A549 (cell line): ENCODE measurements at regions not wholly inside any gene's neighbourhood (a gene's known extent, or its start where the extent isn't known, plus 50 kb on each side); places are given as distances from the start of the nearest gene placed in this dataset.

Source experiments
- ATAC-seq, 2 experiments: fragments of 200-7000 bp in 1 of 2; fragments of >200 bp in 1 of 2; cut with Nextera tagmentation in 1 of 2; cut with Tn5 transposase in 1 of 2; 3 replicates each; pipeline versions ENCODE4 v1.8.0 to v1.9.1; 2018 to 2020; ENCODE audit warnings: mild to moderate bottlenecking in 1 of 2, moderate library complexity in 1 of 2
- CTCF ChIA-PET: fragments of 300-600 bp; sonication (Branson Sonifier 250); formaldehyde crosslinking; extraction: SDS; loops from one replicate; lab custom pipeline; 2021; ENCODE audit warnings: antibody characterized with exemption, inconsistent platforms; lab: Yijun Ruan, JAX
- POLR2A ChIA-PET: fragments of 350-600 bp; formaldehyde crosslinking; extraction: SDS; loops from one replicate; lab custom pipeline; 2021; ENCODE audit warnings: antibody characterized with exemption, inconsistent platforms; lab: Yijun Ruan, JAX
- DNase-seq, 2 experiments: peaks; one replicate each; pipeline versions ENCODE4 v3.0.0 to v3.0.0-alpha.2; 2011 to 2016; ENCODE audit warnings: low read depth in 1 of 2, low spot score in 1 of 2
- FAIRE-seq: peaks from 2 replicates; lab custom pipeline; 2011; peaks lifted over from hg19 to GRCh38; lab: Jason Lieb, UNC
- H3K27ac ChIP-seq, 2 experiments: fragments of >200 bp; sonication (Bioruptor Twin); formaldehyde crosslinking; 3 replicates each; pipeline ENCODE4 v1.5.1; 2016 to 2017
- H3K4me1 ChIP-seq: fragments of >200 bp; sonication (Bioruptor Twin); formaldehyde crosslinking; 3 replicates; pipeline ENCODE4 v1.6.1; 2016
- H3K4me2 ChIP-seq: fragments of >200 bp; sonication (Bioruptor Twin); formaldehyde crosslinking; 3 replicates; pipeline ENCODE4 v1.6.1; 2016
- H3K4me3 ChIP-seq: fragments of >200 bp; sonication (Bioruptor Twin); formaldehyde crosslinking; 3 replicates; pipeline ENCODE4 v1.5.1; 2016
- H3K9me3 ChIP-seq: fragments of >200 bp; sonication (Bioruptor Twin); formaldehyde crosslinking; 3 replicates; pipeline ENCODE4 v1.6.1; 2016
- BHLHE40 ChIP-seq: IDR thresholded peaks from 2 replicates; pipeline ENCODE4 v1.6.1; 2012; ENCODE audit warnings: low read depth, low read length, inconsistent platforms
- CHD2 ChIP-seq: fragments of 150-350 bp; IDR thresholded peaks from 2 replicates; pipeline ENCODE4 v1.6.1; 2014; ENCODE audit warnings: low read length; ENCODE audit not compliant: partially characterized antibody
- FOSL2 ChIP-seq, 2 experiments: fragments of 450-650 bp in 1 of 2; fragments of >200 bp in 1 of 2; sonication (Bioruptor Twin) in 1 of 2; formaldehyde crosslinking; IDR thresholded peaks; 2 replicates each; pipeline versions ENCODE4 v1.5.0 to v1.6.1; 2016 to 2020; ENCODE audit warnings: mild to moderate bottlenecking in 1 of 2, moderate library complexity in 1 of 2
- HOXB13 ChIP-seq: fragments of 250-450 bp; sonication (Bioruptor Pico); IDR thresholded peaks from 2 replicates; pipeline ENCODE4 v1.5.0; 2020; ENCODE audit warnings: low read depth, mild to moderate bottlenecking, moderate library complexity
- MAFK ChIP-seq: fragments of 450-650 bp; IDR thresholded peaks from 2 replicates; pipeline ENCODE4 v1.6.1; 2014; ENCODE audit not compliant: partially characterized antibody
- MYC ChIP-seq: IDR thresholded peaks from 2 replicates; pipeline ENCODE4 v1.6.1; 2012; ENCODE audit warnings: mild to moderate bottlenecking, inconsistent platforms, low read length, improper control_type of control experiment, borderline replicate concordance
- PHF8 ChIP-seq: fragments of 200-600 bp; sonication (generic); IDR thresholded peaks from 2 replicates; pipeline ENCODE4 v1.6.1; 2016; ENCODE audit warnings: low read depth, mild to moderate bottlenecking, antibody characterized with exemption, moderate library complexity, borderline replicate concordance
- RARB ChIP-seq: fragments of 250-450 bp; sonication (Bioruptor Pico); IDR thresholded peaks from 2 replicates; pipeline ENCODE4 v1.8.0; 2021; ENCODE audit warnings: mild to moderate bottlenecking, moderate library complexity
- RFX5 ChIP-seq: fragments of 450-650 bp; IDR thresholded peaks from 2 replicates; pipeline ENCODE4 v1.7.1; 2014; ENCODE audit warnings: antibody characterized with exemption, mild to moderate bottlenecking, moderate library complexity
- RNF2 ChIP-seq: fragments of 200-600 bp; sonication (generic); IDR thresholded peaks from 2 replicates; pipeline ENCODE4 v1.6.1; 2016; ENCODE audit warnings: low read depth, mild to moderate bottlenecking, antibody characterized with exemption, moderate library complexity, borderline replicate concordance
- SREBF2 ChIP-seq: fragments of 450-650 bp; IDR thresholded peaks from 2 replicates; pipeline ENCODE4 v1.6.1; 2014; ENCODE audit warnings: mild to moderate bottlenecking, moderate library complexity
- TFCP2L1 ChIP-seq: fragments of 250-450 bp; sonication (Bioruptor Pico); IDR thresholded peaks from 2 replicates; pipeline ENCODE4 v1.5.0; 2021; ENCODE audit warnings: mild to moderate bottlenecking
- ZNF302 ChIP-seq: fragments of 250-450 bp; sonication (Bioruptor Pico); IDR thresholded peaks from 2 replicates; pipeline ENCODE4 v1.9.0; 2021; ENCODE audit warnings: inconsistent platforms, mild to moderate bottlenecking, moderate library complexity
- ZSCAN20 ChIP-seq: fragments of 250-450 bp; sonication (Bioruptor Pico); IDR thresholded peaks from 2 replicates; pipeline ENCODE4 v1.8.0; 2022; ENCODE audit warnings: mild to moderate bottlenecking, moderate library complexity
- WGBS: methylation state at CpG from one replicate; pipeline ENCODE4 v1.1.6; 2017; ENCODE audit errors: missing lambda C conversion rate; 5-methylcytosine and 5-hydroxymethylcytosine counted together
- TF ChIP-seq, protein P1 (sequence below): IDR thresholded peaks from 2 replicates; pipeline ENCODE4 v1.6.1; 2012; ENCODE audit warnings: low read depth, borderline replicate concordance
- TF ChIP-seq, protein P2 (sequence below): fragments of >200 bp; sonication (Bioruptor Twin); formaldehyde crosslinking; IDR thresholded peaks from 2 replicates; pipeline ENCODE4 v1.6.1; 2016
- TF ChIP-seq, protein P3 (sequence below): fragments of 450-650 bp; IDR thresholded peaks from 2 replicates; pipeline ENCODE4 v1.6.1; 2014; ENCODE audit warnings: antibody characterized with exemption
- TF ChIP-seq, protein P4 (sequence below): fragments of 250-450 bp; sonication (Bioruptor Pico); IDR thresholded peaks from 2 replicates; pipeline ENCODE4 v1.5.0; 2020; ENCODE audit warnings: low read depth, mild to moderate bottlenecking, moderate library complexity
- TF ChIP-seq, protein P5 (sequence below): fragments of 200-600 bp; sonication (generic); IDR thresholded peaks from 2 replicates; pipeline ENCODE4 v1.6.1; 2016; ENCODE audit warnings: antibody characterized with exemption, mild to moderate bottlenecking, moderate library complexity

DNA sequence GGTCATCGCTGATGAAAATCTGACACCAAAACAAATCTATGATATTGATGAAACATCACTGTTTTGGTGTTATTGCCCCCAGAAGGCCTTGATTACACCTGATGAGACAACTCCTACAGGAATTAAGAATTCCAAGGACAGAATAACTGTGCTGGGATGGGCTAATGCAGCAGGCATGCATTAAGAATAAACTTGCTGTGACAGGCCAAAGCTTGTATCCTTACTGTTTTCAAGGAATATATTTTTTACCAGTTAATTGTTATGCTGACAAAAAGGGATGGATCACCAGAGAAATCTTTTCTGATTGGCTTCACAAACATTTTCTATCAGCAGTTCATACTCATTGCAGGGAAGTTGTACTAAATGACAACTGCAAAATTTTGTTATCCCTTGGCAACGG lies 278.2 kb downstream of the IKZF2 start:
- DNase-seq (no peak), FAIRE-seq (no peak), ATAC-seq (no peak)
- POLR2A ChIA-PET = no interaction called here
- Histone ChIP-seq H3K9me3 (no peaks in the 10 kb centered on the region; the same call in 2 of the 3 replicates), H3K4me1 (no peaks in the 10 kb centered on the region), H3K4me3 (no peak overlapping the region), H3K4me2 (no peak overlapping the region), H3K27ac (no peak overlapping the region)
- CTCF ChIA-PET = no interaction called here
- 13% methylated on average over 2 of the region's 2 CpGs for WGBS
- no peak for TF ChIP-seq RARB (CRISPR knock-in tag)
- TF ChIP-seq SREBF2 = no peak
- TF ChIP-seq ZNF302 (CRISPR knock-in tag) = no peak
- TF ChIP-seq, protein P1, sequence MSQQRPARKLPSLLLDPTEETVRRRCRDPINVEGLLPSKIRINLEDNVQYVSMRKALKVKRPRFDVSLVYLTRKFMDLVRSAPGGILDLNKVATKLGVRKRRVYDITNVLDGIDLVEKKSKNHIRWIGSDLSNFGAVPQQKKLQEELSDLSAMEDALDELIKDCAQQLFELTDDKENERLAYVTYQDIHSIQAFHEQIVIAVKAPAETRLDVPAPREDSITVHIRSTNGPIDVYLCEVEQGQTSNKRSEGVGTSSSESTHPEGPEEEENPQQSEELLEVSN = no peak
- TF ChIP-seq HOXB13 (CRISPR knock-in tag) = no peak
- no peak for TF ChIP-seq RNF2
- TF ChIP-seq PHF8 = no peak
- no peak for TF ChIP-seq ZSCAN20 (CRISPR knock-in tag)
- TF ChIP-seq, protein P2, sequence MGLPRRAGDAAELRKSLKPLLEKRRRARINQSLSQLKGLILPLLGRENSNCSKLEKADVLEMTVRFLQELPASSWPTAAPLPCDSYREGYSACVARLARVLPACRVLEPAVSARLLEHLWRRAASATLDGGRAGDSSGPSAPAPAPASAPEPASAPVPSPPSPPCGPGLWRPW = no peak
- no peak for TF ChIP-seq TFCP2L1 (CRISPR knock-in tag)
- TF ChIP-seq MYC = no peak
- no peak for TF ChIP-seq BHLHE40
- TF ChIP-seq, protein P3, sequence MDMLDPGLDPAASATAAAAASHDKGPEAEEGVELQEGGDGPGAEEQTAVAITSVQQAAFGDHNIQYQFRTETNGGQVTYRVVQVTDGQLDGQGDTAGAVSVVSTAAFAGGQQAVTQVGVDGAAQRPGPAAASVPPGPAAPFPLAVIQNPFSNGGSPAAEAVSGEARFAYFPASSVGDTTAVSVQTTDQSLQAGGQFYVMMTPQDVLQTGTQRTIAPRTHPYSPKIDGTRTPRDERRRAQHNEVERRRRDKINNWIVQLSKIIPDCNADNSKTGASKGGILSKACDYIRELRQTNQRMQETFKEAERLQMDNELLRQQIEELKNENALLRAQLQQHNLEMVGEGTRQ = no peak
- TF ChIP-seq, protein P4, sequence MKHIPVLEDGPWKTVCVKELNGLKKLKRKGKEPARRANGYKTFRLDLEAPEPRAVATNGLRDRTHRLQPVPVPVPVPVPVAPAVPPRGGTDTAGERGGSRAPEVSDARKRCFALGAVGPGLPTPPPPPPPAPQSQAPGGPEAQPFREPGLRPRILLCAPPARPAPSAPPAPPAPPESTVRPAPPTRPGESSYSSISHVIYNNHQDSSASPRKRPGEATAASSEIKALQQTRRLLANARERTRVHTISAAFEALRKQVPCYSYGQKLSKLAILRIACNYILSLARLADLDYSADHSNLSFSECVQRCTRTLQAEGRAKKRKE (CRISPR knock-in tag) = no peak
- TF ChIP-seq, protein P5, sequence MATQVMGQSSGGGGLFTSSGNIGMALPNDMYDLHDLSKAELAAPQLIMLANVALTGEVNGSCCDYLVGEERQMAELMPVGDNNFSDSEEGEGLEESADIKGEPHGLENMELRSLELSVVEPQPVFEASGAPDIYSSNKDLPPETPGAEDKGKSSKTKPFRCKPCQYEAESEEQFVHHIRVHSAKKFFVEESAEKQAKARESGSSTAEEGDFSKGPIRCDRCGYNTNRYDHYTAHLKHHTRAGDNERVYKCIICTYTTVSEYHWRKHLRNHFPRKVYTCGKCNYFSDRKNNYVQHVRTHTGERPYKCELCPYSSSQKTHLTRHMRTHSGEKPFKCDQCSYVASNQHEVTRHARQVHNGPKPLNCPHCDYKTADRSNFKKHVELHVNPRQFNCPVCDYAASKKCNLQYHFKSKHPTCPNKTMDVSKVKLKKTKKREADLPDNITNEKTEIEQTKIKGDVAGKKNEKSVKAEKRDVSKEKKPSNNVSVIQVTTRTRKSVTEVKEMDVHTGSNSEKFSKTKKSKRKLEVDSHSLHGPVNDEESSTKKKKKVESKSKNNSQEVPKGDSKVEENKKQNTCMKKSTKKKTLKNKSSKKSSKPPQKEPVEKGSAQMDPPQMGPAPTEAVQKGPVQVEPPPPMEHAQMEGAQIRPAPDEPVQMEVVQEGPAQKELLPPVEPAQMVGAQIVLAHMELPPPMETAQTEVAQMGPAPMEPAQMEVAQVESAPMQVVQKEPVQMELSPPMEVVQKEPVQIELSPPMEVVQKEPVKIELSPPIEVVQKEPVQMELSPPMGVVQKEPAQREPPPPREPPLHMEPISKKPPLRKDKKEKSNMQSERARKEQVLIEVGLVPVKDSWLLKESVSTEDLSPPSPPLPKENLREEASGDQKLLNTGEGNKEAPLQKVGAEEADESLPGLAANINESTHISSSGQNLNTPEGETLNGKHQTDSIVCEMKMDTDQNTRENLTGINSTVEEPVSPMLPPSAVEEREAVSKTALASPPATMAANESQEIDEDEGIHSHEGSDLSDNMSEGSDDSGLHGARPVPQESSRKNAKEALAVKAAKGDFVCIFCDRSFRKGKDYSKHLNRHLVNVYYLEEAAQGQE = no peak
- TF ChIP-seq RFX5 = no peak
- no peak for TF ChIP-seq FOSL2 (IDR thresholded peaks at IDR 0.05)
- TF ChIP-seq FOSL2 (CRISPR knock-in tag; IDR thresholded peaks at IDR 0.05) = no peak

DNA sequence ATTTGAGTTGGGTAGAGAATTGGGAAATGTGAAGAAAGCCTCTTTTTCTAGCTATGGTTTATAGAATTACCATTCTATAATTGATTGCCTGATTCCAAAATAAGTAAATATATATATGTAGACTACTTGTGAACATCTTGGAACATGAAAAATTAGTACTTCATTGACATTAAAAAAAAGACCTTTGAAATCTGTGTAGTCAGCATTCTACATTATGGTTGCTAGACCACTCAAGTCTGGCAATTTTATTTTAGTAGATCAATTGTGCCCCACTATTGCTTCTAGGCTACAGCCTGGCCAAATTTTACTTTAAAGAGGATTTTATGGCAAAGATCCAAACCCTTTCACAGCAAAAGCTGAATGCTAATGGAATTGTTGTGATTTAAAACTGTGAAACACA lies 279.8 kb downstream of the IKZF2 start:
- no peak for ATAC-seq
- POLR2A ChIA-PET = no interaction called here
- no peaks in the 10 kb centered on the region; the same call in 2 of the 3 replicates for H3K9me3 ChIP-seq
- CTCF ChIA-PET = no interaction called here
- no peak for TF ChIP-seq CHD2
- TF ChIP-seq MAFK = peak; percentile 62
- TF ChIP-seq, all 56 proteins: peak for 1
- Histone ChIP-seq H3K27ac (no peak overlapping the region), H3K4me2 (no peak overlapping the region), H3K4me1 (no peaks in the 10 kb centered on the region), H3K4me3 (no peak overlapping the region)
- DNase-seq (no peak), FAIRE-seq (no peak)
